ENCODE measurements at regions not wholly inside any gene's neighbourhood (a gene's known extent, or its start where the extent isn't known, plus 50 kb on each side); places are given as distances from the start of the nearest gene placed in this dataset.

DNA sequence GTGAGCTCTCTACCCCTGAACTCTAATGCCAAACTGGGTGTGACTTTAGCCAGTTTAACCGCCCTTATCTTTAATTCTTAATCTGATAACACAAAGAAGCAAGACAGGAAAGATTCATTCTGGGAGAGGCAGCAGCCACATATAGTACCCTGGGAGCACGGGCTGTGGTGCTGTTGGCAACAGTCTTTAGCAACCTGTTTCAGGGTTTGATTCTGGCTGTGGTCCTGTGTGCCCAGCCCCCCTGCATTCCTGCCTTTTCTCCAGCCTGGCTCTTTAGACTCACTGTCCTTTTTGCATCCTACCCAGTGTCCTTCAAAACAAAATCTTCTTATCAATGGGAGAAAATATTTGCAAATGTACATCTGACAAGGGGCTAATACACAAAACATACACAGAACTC lies 275.2 kb downstream of the GXYLT1 start:
- H3K14ac ChIP-seq (ENCODE audit: low read length in 2 of 2): no peak overlapping the region
- H3K27me3 ChIP-seq (ENCODE audit: control insufficient read depth in 1 of 2, insufficient read depth in 1 of 2, low read length in 2 of 2): no peaks in the 10 kb centered on the region
- WGBS: 73% methylated on average over 2 of the region's 2 CpGs

DNA sequence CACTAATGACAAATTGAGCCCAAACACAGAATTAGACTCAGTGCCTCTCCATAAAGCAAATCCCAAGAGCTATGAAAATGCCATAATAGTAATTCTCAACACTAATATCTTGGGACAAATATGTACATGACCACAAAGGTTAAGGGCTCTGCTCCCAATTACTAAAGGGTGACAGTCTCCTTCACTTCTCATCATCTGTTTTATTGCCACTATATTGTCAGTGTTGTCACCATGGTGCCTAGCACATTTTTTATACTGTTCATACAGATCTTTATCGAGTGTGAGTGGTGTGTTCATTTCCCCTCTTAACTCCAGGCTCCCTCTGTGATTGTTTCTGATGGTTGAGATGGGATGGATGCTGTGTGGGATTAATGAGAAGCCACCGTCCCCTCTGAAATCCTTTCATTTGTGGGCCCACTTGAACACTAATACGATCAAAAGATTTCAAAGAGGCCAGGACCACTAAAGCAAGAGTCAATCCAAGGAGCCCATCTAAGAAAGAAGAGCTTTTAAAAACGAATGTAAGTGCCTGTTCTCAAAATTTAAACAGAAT lies 277.7 kb downstream of the GXYLT1 start:
- no peak overlapping the region for H3K23ac ChIP-seq (ENCODE audit: low read length in 2 of 2)
- H3K9ac ChIP-seq (ENCODE audit: low read length): no peak overlapping the region
- H2BK12ac ChIP-seq (ENCODE audit: low read length in 2 of 2): no peak overlapping the region
- H2AK5ac ChIP-seq (ENCODE audit: low read length, severe bottlenecking): no peak overlapping the region
- WGBS: 77% methylated on average over 3 of the region's 4 CpGs
- no peak overlapping the region for H3K4me2 ChIP-seq (ENCODE audit: low read length, poor library complexity, severe bottlenecking)
- DNase-seq: no peak
- no peaks in the 10 kb centered on the region for H3K27me3 ChIP-seq (ENCODE audit: control insufficient read depth in 1 of 2, insufficient read depth in 1 of 2, low read length in 2 of 2)
- no peaks in the 10 kb centered on the region for H3K4me1 ChIP-seq (ENCODE audit: control insufficient read depth, insufficient read depth, low read depth, low read length)
- H2AFZ ChIP-seq (ENCODE audit: low read depth, low read length): no peak overlapping the region
- no peak overlapping the region for H2BK5ac ChIP-seq (ENCODE audit: low read depth, low read length, poor library complexity, severe bottlenecking)
- H3K27ac ChIP-seq (ENCODE audit: low read length, poor library complexity, severe bottlenecking): no peak overlapping the region
- peaks cover 3% of the 10 kb centered on the region for H3K9me3 ChIP-seq (ENCODE audit: control insufficient read depth, low read length)
- H2BK15ac ChIP-seq (ENCODE audit: low read depth, poor library complexity, severe bottlenecking): no peak overlapping the region
- no peak overlapping the region for H3K14ac ChIP-seq (ENCODE audit: low read length in 2 of 2)
- no peak overlapping the region for H2BK120ac ChIP-seq (ENCODE audit: low read depth, low read length)
- no peak overlapping the region for H3K18ac ChIP-seq (ENCODE audit: low read depth in 1 of 2, low read length in 2 of 2)
- no peaks in the 10 kb centered on the region for H3K79me1 ChIP-seq (replicated peaks; ENCODE audit: low read length, poor library complexity, severe bottlenecking)
- H4K91ac ChIP-seq (ENCODE audit: low read length): no peak overlapping the region
- H3K4me3 ChIP-seq (ENCODE audit: insufficient read depth in 1 of 2, low read depth in 1 of 2, low read length in 2 of 2): no peak overlapping the region
- no peak overlapping the region for H4K8ac ChIP-seq (ENCODE audit: low read length)
- no peak overlapping the region for H3K4ac ChIP-seq (ENCODE audit: low read depth in 1 of 2, low read length in 2 of 2)
- H3K36me3 ChIP-seq (ENCODE audit: control insufficient read depth in 1 of 2, insufficient read depth in 2 of 2, low read depth in 1 of 2, low read length in 2 of 2): no peaks in the 10 kb centered on the region

More for the DNA sequence above, 275.2 kb downstream of the GXYLT1 start:
- no peak overlapping the region for H3K9ac ChIP-seq (ENCODE audit: low read length)
- H3K4me1 ChIP-seq (ENCODE audit: control insufficient read depth, insufficient read depth, low read depth, low read length): no peaks in the 10 kb centered on the region
- no peak overlapping the region for H2BK5ac ChIP-seq (ENCODE audit: low read depth, low read length, poor library complexity, severe bottlenecking)
- H4K91ac ChIP-seq (ENCODE audit: low read length): no peak overlapping the region
- H3K9me3 ChIP-seq (ENCODE audit: control insufficient read depth, low read length): peaks cover 3% of the 10 kb centered on the region
- H2BK15ac ChIP-seq (ENCODE audit: low read depth, poor library complexity, severe bottlenecking): no peak overlapping the region
- no peak overlapping the region for H3K4me3 ChIP-seq (ENCODE audit: insufficient read depth in 1 of 2, low read depth in 1 of 2, low read length in 2 of 2)
- no peaks in the 10 kb centered on the region for H3K79me1 ChIP-seq (replicated peaks; ENCODE audit: low read length, poor library complexity, severe bottlenecking)
- H2AFZ ChIP-seq (ENCODE audit: low read depth, low read length): no peak overlapping the region
- H3K23ac ChIP-seq (ENCODE audit: low read length in 2 of 2): no peak overlapping the region
- no peak overlapping the region for H3K27ac ChIP-seq (ENCODE audit: low read length, poor library complexity, severe bottlenecking)
- no peak overlapping the region for H4K8ac ChIP-seq (ENCODE audit: low read length)
- no peak overlapping the region for H2BK12ac ChIP-seq (ENCODE audit: low read length in 2 of 2)
- H3K18ac ChIP-seq (ENCODE audit: low read depth in 1 of 2, low read length in 2 of 2): no peak overlapping the region
- no peak overlapping the region for H3K4me2 ChIP-seq (ENCODE audit: low read length, poor library complexity, severe bottlenecking)
- no peak for DNase-seq
- H3K4ac ChIP-seq (ENCODE audit: low read depth in 1 of 2, low read length in 2 of 2): no peak overlapping the region
- H2AK5ac ChIP-seq (ENCODE audit: low read length, severe bottlenecking): no peak overlapping the region
- no peak overlapping the region for H2BK120ac ChIP-seq (ENCODE audit: low read depth, low read length)
- H3K36me3 ChIP-seq (ENCODE audit: control insufficient read depth in 1 of 2, insufficient read depth in 2 of 2, low read depth in 1 of 2, low read length in 2 of 2): no peaks in the 10 kb centered on the region

DNA sequence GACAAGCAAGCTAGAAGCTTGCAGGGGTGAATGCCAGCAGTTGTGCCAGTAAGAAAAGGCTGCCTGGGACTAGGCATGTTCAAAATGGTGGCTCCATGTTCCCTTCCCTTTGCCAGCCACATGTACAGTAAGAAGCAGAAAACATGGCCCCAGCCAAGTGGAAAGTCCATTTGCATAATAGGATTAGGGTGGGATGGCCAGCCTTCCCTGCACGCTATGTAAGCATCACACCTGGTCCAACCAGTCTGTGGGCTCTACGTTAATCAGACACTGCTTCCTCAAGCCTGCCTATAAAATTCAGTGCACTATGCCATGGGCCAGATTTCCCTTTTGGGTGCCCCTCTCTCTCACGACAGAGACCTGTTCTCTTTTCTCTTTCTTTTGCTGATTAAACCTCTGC lies 288.4 kb downstream of the GXYLT1 start:
- no peak overlapping the region for H3K23ac ChIP-seq (ENCODE audit: low read length in 2 of 2)
- no peak overlapping the region for H4K8ac ChIP-seq (ENCODE audit: low read length)
- no peak overlapping the region for H3K14ac ChIP-seq (ENCODE audit: low read length in 2 of 2)
- H3K36me3 ChIP-seq (ENCODE audit: control insufficient read depth in 1 of 2, insufficient read depth in 2 of 2, low read depth in 1 of 2, low read length in 2 of 2): no peaks in the 10 kb centered on the region
- H2BK15ac ChIP-seq (ENCODE audit: low read depth, poor library complexity, severe bottlenecking): no peak overlapping the region
- no peak overlapping the region for H2BK5ac ChIP-seq (ENCODE audit: low read depth, low read length, poor library complexity, severe bottlenecking)
- H3K9ac ChIP-seq (ENCODE audit: low read length): no peak overlapping the region
- no peak overlapping the region for H3K4me2 ChIP-seq (ENCODE audit: low read length, poor library complexity, severe bottlenecking)
- H3K4me1 ChIP-seq (ENCODE audit: control insufficient read depth, insufficient read depth, low read depth, low read length): no peaks in the 10 kb centered on the region
- no peak overlapping the region for H3K4ac ChIP-seq (ENCODE audit: low read depth in 1 of 2, low read length in 2 of 2)
- H3K27me3 ChIP-seq (ENCODE audit: control insufficient read depth in 1 of 2, insufficient read depth in 1 of 2, low read length in 2 of 2): peaks cover 0 to 3% of the 10 kb centered on the region in 2 experiments
- no peak overlapping the region for H2BK12ac ChIP-seq (ENCODE audit: low read length in 2 of 2)
- H3K27ac ChIP-seq (ENCODE audit: low read length, poor library complexity, severe bottlenecking): no peak overlapping the region
- H2BK120ac ChIP-seq (ENCODE audit: low read depth, low read length): no peak overlapping the region
- H2AK5ac ChIP-seq (ENCODE audit: low read length, severe bottlenecking): no peak overlapping the region
- 69% methylated on average over 3 of the region's 3 CpGs for WGBS
- H3K9me3 ChIP-seq (ENCODE audit: control insufficient read depth, low read length): no peaks in the 10 kb centered on the region
- H3K18ac ChIP-seq (ENCODE audit: low read depth in 1 of 2, low read length in 2 of 2): no peak overlapping the region
- no peak overlapping the region for H3K4me3 ChIP-seq (ENCODE audit: insufficient read depth in 1 of 2, low read depth in 1 of 2, low read length in 2 of 2)
- no peak overlapping the region for H2AFZ ChIP-seq (ENCODE audit: low read depth, low read length)
- no peak for DNase-seq
- H3K79me1 ChIP-seq (replicated peaks; ENCODE audit: low read length, poor library complexity, severe bottlenecking): no peaks in the 10 kb centered on the region
- H4K91ac ChIP-seq (ENCODE audit: low read length): no peak overlapping the region

DNA sequence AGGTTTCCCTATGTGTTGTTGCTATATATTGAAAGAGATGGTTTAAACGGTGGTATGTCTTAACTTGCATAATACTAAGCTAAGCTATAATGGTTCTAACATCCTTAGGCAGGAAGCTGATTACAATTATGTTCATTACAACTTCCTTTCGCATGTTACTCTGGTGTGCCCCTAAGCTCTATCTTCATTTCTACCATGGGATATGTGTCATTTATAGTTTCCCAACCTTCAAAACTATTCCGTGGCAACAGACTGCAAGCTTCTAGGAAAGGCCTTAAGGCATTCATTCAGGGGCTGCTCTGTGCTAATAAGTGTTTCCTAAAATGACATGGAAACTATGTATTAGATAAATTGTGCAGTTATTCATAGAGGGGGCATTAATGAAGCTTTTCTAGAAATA lies 294.6 kb downstream of the GXYLT1 start:
- Histone ChIP-seq H3K4ac (ENCODE audit: low read depth in 1 of 2, low read length in 2 of 2) (no peak overlapping the region), H3K23ac (ENCODE audit: low read length in 2 of 2) (no peak overlapping the region), H3K36me3 (ENCODE audit: control insufficient read depth in 1 of 2, insufficient read depth in 2 of 2, low read depth in 1 of 2, low read length in 2 of 2) (no peaks in the 10 kb centered on the region), H3K9ac (ENCODE audit: low read length) (no peak overlapping the region), H4K91ac (ENCODE audit: low read length) (no peak overlapping the region), H2BK12ac (ENCODE audit: low read length in 2 of 2) (no peak overlapping the region), H2AK5ac (ENCODE audit: low read length, severe bottlenecking) (no peak overlapping the region), H2BK5ac (ENCODE audit: low read depth, low read length, poor library complexity, severe bottlenecking) (no peak overlapping the region), H3K14ac (ENCODE audit: low read length in 2 of 2) (no peak overlapping the region), H4K8ac (ENCODE audit: low read length) (no peak overlapping the region), H3K4me3 (ENCODE audit: insufficient read depth in 1 of 2, low read depth in 1 of 2, low read length in 2 of 2) (no peak overlapping the region), H3K79me1 (replicated peaks; ENCODE audit: low read length, poor library complexity, severe bottlenecking) (no peaks in the 10 kb centered on the region), H3K18ac (ENCODE audit: low read depth in 1 of 2, low read length in 2 of 2) (no peak overlapping the region), H2BK15ac (ENCODE audit: low read depth, poor library complexity, severe bottlenecking) (no peak overlapping the region), H2AFZ (ENCODE audit: low read depth, low read length) (no peak overlapping the region), H2BK120ac (ENCODE audit: low read depth, low read length) (no peak overlapping the region), H3K4me1 (ENCODE audit: control insufficient read depth, insufficient read depth, low read depth, low read length) (no peaks in the 10 kb centered on the region), H3K27me3 (ENCODE audit: control insufficient read depth in 1 of 2, insufficient read depth in 1 of 2, low read length in 2 of 2) (no peaks in the 10 kb centered on the region), H3K9me3 (ENCODE audit: control insufficient read depth, low read length) (no peaks in the 10 kb centered on the region), H3K4me2 (ENCODE audit: low read length, poor library complexity, severe bottlenecking) (no peak overlapping the region), H3K27ac (ENCODE audit: low read length, poor library complexity, severe bottlenecking) (no peak overlapping the region)
- no peak for DNase-seq
- WGBS: 78% methylated on average over 2 of the region's 3 CpGs

Measured in mesenchymal stem cell (in vitro differentiated cells and primary cell).